Superior temporal gyrus (tissue), 1 donor: ENCODE measurements at regions not wholly inside any gene's neighbourhood (a gene's known extent, or its start where the extent isn't known, plus 50 kb on each side); places are given as distances from the start of the nearest gene placed in this dataset.

Source experiments
- DNase-seq: peaks from one replicate; pipeline ENCODE4 v3.0.0-alpha.2; 2016; ENCODE audit errors: extremely low spot score

GRCh38 chr5:32989815-32990214 is 278.7 kb downstream of the NPR3 start:
- no peak for DNase-seq

GRCh38 chr5:32990593-32991420 is 279.7 kb downstream of the NPR3 start:
- DNase-seq: no peak

- DNase-seq: no peak
These were observed 280.3 kb downstream of the NPR3 start for GRCh38 chr5:32991421-32991815.

- DNase-seq: no peak
These were observed 285.2 kb downstream of the NPR3 start for GRCh38 chr5:32996336-32996735.

GRCh38 chr5:33008751-33009418 is 297.8 kb downstream of the NPR3 start:
- DNase-seq: no peak

GRCh38 chr5:33010846-33011245 is 299.7 kb downstream of the NPR3 start:
- no peak for DNase-seq

- no peak for DNase-seq
These were observed 300.7 kb downstream of the NPR3 start for GRCh38 chr5:33011801-33012200.

- no peak for DNase-seq
These were observed 312.5 kb downstream of the NPR3 start for GRCh38 chr5:33023649-33024048.

- DNase-seq: no peak
These were observed 321.4 kb downstream of the NPR3 start for GRCh38 chr5:33032271-33033070.

- DNase-seq: no peak
These were observed 322.4 kb downstream of the NPR3 start for GRCh38 chr5:33033516-33033915.

- DNase-seq: no peak
These were observed 323.7 kb downstream of the NPR3 start for GRCh38 chr5:33034777-33035176.

- no peak for DNase-seq
These were observed 324.9 kb downstream of the NPR3 start for GRCh38 chr5:33035851-33036527.

- DNase-seq: no peak
These were observed 326.0 kb downstream of the NPR3 start for GRCh38 chr5:33037076-33037475.

- DNase-seq: no peak
These were observed 330.5 kb downstream of the NPR3 start for GRCh38 chr5:33041586-33041985.

- DNase-seq: no peak
These were observed 332.3 kb downstream of the NPR3 start for GRCh38 chr5:33043343-33043997.

GRCh38 chr5:33046091-33046490 is 335.0 kb downstream of the NPR3 start:
- DNase-seq: no peak

- DNase-seq: no peak
These were observed 337.2 kb downstream of the NPR3 start for GRCh38 chr5:33048315-33048714.

GRCh38 chr5:33049298-33049697 is 338.2 kb downstream of the NPR3 start:
- DNase-seq: no peak

- DNase-seq: no peak
These were observed 338.7 kb downstream of the NPR3 start for GRCh38 chr5:33049842-33050241.

GRCh38 chr5:33059081-33059480 is 348.0 kb downstream of the NPR3 start:
- DNase-seq: no peak

- no peak for DNase-seq
These were observed 354.0 kb downstream of the NPR3 start for GRCh38 chr5:33065131-33065530.
